GM23338 (cell line): ENCODE measurements at regions not wholly inside any gene's neighbourhood (a gene's known extent, or its start where the extent isn't known, plus 50 kb on each side); places are given as distances from the start of the nearest gene placed in this dataset.

ENCODE experiments used
- ATAC-seq: fragments of 200-7000 bp; cut with Tn5 transposase; 3 replicates; pipeline ENCODE4 v1.9.1; 2020
- DNase-seq: peaks from one replicate; pipeline ENCODE4 v3.0.0-alpha.2; 2015; ENCODE audit warnings: low spot score
- H2AFZ ChIP-seq: fragments of 200-600 bp; sonication (generic); 2 replicates; pipeline ENCODE4 v1.8.0; 2016; ENCODE audit warnings: antibody characterized with exemption, mild to moderate bottlenecking, moderate library complexity
- H3F3A ChIP-seq: fragments of 200-600 bp; sonication (generic); replicated peaks from 2 replicates; pipeline ENCODE4 v1.8.0; 2017; ENCODE audit warnings: antibody characterized with exemption, mixed run types, low read depth
- H3K27ac ChIP-seq: fragments of 200-600 bp; sonication (generic); 2 replicates; pipeline ENCODE4 v1.6.1; 2016; ENCODE audit warnings: low read depth
- H3K27me3 ChIP-seq: fragments of 200-600 bp; sonication (generic); 2 replicates; pipeline ENCODE4 v1.8.0; 2016; ENCODE audit warnings: mild to moderate bottlenecking, mixed run types, moderate library complexity; ENCODE audit not compliant: insufficient read depth
- H3K36me3 ChIP-seq: fragments of 200-600 bp; sonication (generic); 2 replicates; pipeline ENCODE4 v1.8.0; 2016; ENCODE audit warnings: mild to moderate bottlenecking; ENCODE audit not compliant: insufficient read depth
- H3K4me1 ChIP-seq: fragments of 200-600 bp; sonication (generic); 2 replicates; pipeline ENCODE4 v1.8.0; 2016; ENCODE audit warnings: mild to moderate bottlenecking, moderate library complexity; ENCODE audit not compliant: insufficient read depth
- H3K4me2 ChIP-seq: fragments of 200-600 bp; sonication (generic); 2 replicates; pipeline ENCODE4 v1.7.1; 2017; ENCODE audit warnings: mixed run types
- H3K4me3 ChIP-seq: fragments of 200-600 bp; sonication (generic); 2 replicates; pipeline ENCODE4 v1.6.1; 2016; ENCODE audit warnings: mixed run types
- H3K79me2 ChIP-seq: fragments of 200-600 bp; sonication (generic); replicated peaks from 2 replicates; pipeline ENCODE4 v1.8.0; 2017; ENCODE audit warnings: mild to moderate bottlenecking; ENCODE audit not compliant: insufficient read depth
- H3K9me2 ChIP-seq: fragments of 200-600 bp; sonication (generic); 2 replicates; pipeline ENCODE4 v1.8.0; 2017; ENCODE audit not compliant: insufficient read depth
- H4K20me1 ChIP-seq: fragments of 200-600 bp; sonication (generic); replicated peaks from 2 replicates; pipeline ENCODE4 v1.8.0; 2017; ENCODE audit warnings: mild to moderate bottlenecking; ENCODE audit not compliant: insufficient read depth
- H3K27ac Mint-ChIP-seq: 2 replicates; pipeline ENCODE4 v1.8.0; 2020; ENCODE audit warnings: inconsistent platforms, mild to moderate bottlenecking, moderate library complexity, mixed read lengths
- H3K27me3 Mint-ChIP-seq: 3 replicates; pipeline ENCODE4 v1.8.0; 2022; ENCODE audit warnings: low read depth, mild to moderate bottlenecking, moderate library complexity, mixed read lengths, inconsistent platforms; ENCODE audit not compliant: insufficient read depth, poor library complexity
- H3K36me3 Mint-ChIP-seq: 3 replicates; pipeline ENCODE4 v1.8.0; 2021; ENCODE audit warnings: low read depth, mild to moderate bottlenecking, inconsistent platforms, moderate library complexity, mixed read lengths
- H3K4me1 Mint-ChIP-seq: 3 replicates; pipeline ENCODE4 v1.8.0; 2020; ENCODE audit warnings: mild to moderate bottlenecking, inconsistent platforms, mixed read lengths
- H3K4me3 Mint-ChIP-seq: 3 replicates; pipeline ENCODE4 v1.8.0; 2021; ENCODE audit warnings: moderate library complexity, mild to moderate bottlenecking, inconsistent platforms, mixed read lengths
- H3K9me3 Mint-ChIP-seq: 3 replicates; pipeline ENCODE4 v1.8.0; 2020; ENCODE audit warnings: moderate library complexity, mild to moderate bottlenecking, inconsistent platforms, mixed read lengths
- CREB1 ChIP-seq: fragments of 250-450 bp; sonication (Bioruptor Pico); IDR thresholded peaks from 2 replicates; pipeline ENCODE4 v1.5.0; 2020; ENCODE audit warnings: low read depth, mild to moderate bottlenecking, moderate library complexity
- ETS1 ChIP-seq: IDR thresholded peaks from 2 replicates; pipeline ENCODE4 v1.6.1; 2016; ENCODE audit warnings: antibody characterized with exemption
- EZH2 ChIP-seq: fragments of 200-600 bp; sonication (generic); IDR thresholded peaks from one replicate; pipeline ENCODE4 v1.8.0; 2017; ENCODE audit warnings: antibody characterized with exemption, mild to moderate bottlenecking, low read depth; ENCODE audit not compliant: unreplicated experiment
- JUNB ChIP-seq: IDR thresholded peaks from one replicate; pipeline ENCODE4 v1.6.1; 2016; ENCODE audit warnings: antibody characterized with exemption; ENCODE audit not compliant: unreplicated experiment
- NANOG ChIP-seq: IDR thresholded peaks from 2 replicates; pipeline ENCODE4 v1.6.1; 2016; ENCODE audit warnings: antibody characterized with exemption, borderline replicate concordance
- REST ChIP-seq: IDR thresholded peaks from one replicate; pipeline ENCODE4 v1.6.1; 2018; ENCODE audit warnings: antibody characterized with exemption; ENCODE audit not compliant: unreplicated experiment
- STAT1 ChIP-seq: IDR thresholded peaks from one replicate; pipeline ENCODE4 v1.6.1; 2016; ENCODE audit warnings: antibody characterized with exemption; ENCODE audit not compliant: unreplicated experiment
- ZNF331 ChIP-seq: fragments of 250-450 bp; sonication (Bioruptor Pico); IDR thresholded peaks from 2 replicates; pipeline ENCODE4 v1.5.0; 2020; ENCODE audit warnings: low read depth, mild to moderate bottlenecking, moderate library complexity
- ZNF462 ChIP-seq: fragments of 250-450 bp; sonication (Bioruptor Pico); IDR thresholded peaks from 2 replicates; pipeline ENCODE4 v1.5.0; 2020; ENCODE audit warnings: mild to moderate bottlenecking, moderate library complexity
- TF ChIP-seq, protein P1 (sequence below), 2 experiments: fragments of 200-600 bp in 1 of 2; sonication (generic) in 1 of 2; conservative IDR thresholded peaks; 2 replicates each; pipeline versions ENCODE4 v1.5.1 to v1.6.1; 2016 to 2017; ENCODE audit warnings: antibody characterized with exemption in 2 of 2, low read depth in 2 of 2, mild to moderate bottlenecking in 2 of 2, moderate library complexity in 1 of 2

DNA sequence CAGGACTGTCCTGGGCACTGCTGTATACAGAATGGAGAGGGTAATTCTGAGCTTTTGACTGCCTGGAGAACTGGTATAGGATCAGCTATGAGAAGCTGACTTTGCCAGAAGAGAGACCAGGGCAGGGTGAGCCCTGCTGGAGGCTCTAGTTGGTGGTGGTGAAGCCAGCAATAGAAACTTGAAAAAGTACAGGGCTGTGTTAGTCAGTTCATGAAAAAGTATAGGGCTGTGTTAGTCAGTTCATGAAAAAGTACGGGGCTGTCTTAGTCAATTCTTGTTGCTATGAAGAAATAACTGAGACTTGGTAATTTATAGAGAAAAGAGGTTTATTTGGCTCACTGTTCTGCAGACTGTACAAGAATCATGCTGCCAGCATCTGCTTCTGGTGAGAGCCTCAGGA lies 63.5 kb upstream of the C2CD4B start (continued):
- TF ChIP-seq ETS1: no peak
- no peak for TF ChIP-seq ZNF331 (CRISPR knock-in tag)
- no peak for TF ChIP-seq EZH2
- TF ChIP-seq, protein P1, sequence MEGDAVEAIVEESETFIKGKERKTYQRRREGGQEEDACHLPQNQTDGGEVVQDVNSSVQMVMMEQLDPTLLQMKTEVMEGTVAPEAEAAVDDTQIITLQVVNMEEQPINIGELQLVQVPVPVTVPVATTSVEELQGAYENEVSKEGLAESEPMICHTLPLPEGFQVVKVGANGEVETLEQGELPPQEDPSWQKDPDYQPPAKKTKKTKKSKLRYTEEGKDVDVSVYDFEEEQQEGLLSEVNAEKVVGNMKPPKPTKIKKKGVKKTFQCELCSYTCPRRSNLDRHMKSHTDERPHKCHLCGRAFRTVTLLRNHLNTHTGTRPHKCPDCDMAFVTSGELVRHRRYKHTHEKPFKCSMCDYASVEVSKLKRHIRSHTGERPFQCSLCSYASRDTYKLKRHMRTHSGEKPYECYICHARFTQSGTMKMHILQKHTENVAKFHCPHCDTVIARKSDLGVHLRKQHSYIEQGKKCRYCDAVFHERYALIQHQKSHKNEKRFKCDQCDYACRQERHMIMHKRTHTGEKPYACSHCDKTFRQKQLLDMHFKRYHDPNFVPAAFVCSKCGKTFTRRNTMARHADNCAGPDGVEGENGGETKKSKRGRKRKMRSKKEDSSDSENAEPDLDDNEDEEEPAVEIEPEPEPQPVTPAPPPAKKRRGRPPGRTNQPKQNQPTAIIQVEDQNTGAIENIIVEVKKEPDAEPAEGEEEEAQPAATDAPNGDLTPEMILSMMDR (conservative IDR thresholded peaks at IDR 0.05; ENCODE audit: low read depth in 2 of 2): no peak
- no peak for TF ChIP-seq STAT1
- TF ChIP-seq REST: no peak

DNA sequence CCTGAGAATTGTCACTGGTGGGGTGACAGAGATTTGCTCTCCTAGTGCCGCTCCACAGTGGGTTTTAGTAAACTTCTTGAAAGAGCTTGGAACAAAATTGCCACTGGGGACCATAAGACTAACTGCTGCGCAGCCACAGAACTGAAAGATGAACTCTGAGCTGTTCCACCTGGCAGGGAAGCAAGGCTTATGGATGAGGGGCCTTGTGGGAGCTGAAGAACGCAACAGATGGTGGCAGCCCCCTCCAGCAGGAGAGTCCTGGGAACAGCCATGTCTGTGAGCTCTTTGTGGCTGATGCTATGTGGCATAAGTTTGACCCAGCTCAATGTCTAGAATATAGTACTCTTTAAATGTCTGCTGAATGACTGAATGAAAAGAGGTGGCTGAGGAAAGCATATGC lies 66.8 kb upstream of the C2CD4B start:
- Mint-ChIP-seq H3K36me3 (no peaks in the 10 kb centered on the region), H3K27ac (no peak overlapping the region), H3K27me3 (no peaks in the 10 kb centered on the region), H3K4me3 (no peak overlapping the region), H3K4me1 (no peaks in the 10 kb centered on the region), H3K9me3 (no peaks in the 10 kb centered on the region)
- no peaks in the 10 kb centered on the region for H3F3A ChIP-seq
- no peak for DNase-seq
- no peak for ATAC-seq
- no peak overlapping the region for H3K27ac ChIP-seq
- H3K79me2 ChIP-seq: no peaks in the 10 kb centered on the region
- H3K4me2 ChIP-seq: no peak overlapping the region
- H3K36me3 ChIP-seq: no peaks in the 10 kb centered on the region
- H2AFZ ChIP-seq: no peak overlapping the region; the same call in 1 of the 2 replicates
- H3K27me3 ChIP-seq: no peaks in the 10 kb centered on the region
- no peaks in the 10 kb centered on the region for H3K4me1 ChIP-seq
- no peaks in the 10 kb centered on the region for H4K20me1 ChIP-seq
- no peak overlapping the region for H3K4me3 ChIP-seq
- H3K9me2 ChIP-seq: no peaks in the 10 kb centered on the region
- TF ChIP-seq STAT1 (no peak), CREB1 (CRISPR knock-in tag) (no peak), EZH2 (no peak), ZNF462 (CRISPR knock-in tag) (no peak), JUNB (no peak), ZNF331 (CRISPR knock-in tag) (no peak), NANOG (no peak)
- TF ChIP-seq, protein P1 (conservative IDR thresholded peaks at IDR 0.05; ENCODE audit: low read depth in 2 of 2): no peak
